Activated CD8-positive, alpha-beta memory T cell treated with anti-CD3 and anti-CD28 coated beads, Interleukin-2, amount 10 ng/mL, durations not matched to agents 7 days and 5 days (primary cell): ENCODE measurements at regions not wholly inside any gene's neighbourhood (a gene's known extent, or its start where the extent isn't known, plus 50 kb on each side); places are given as distances from the start of the nearest gene placed in this dataset.

Experiments used
- ATAC-seq: fragments of 150-1000 bp; cut with Tn5 transposase; one replicate; pipeline ENCODE4 v1.10.0; 2021; ENCODE audit warnings: moderate library complexity
- CTCF ChIA-PET: fragments of 350-600 bp; sonication (Branson Sonifier 250); formaldehyde crosslinking; loops from one replicate; lab custom pipeline; 2021; ENCODE audit warnings: antibody characterized with exemption; lab: Charles Lee
- DNase-seq: peaks from one replicate; pipeline ENCODE4 v3.0.0-alpha.2; 2020
- H3K27ac Mint-ChIP-seq: one replicate; pipeline ENCODE4 v1.8.0; 2021; ENCODE audit warnings: mild to moderate bottlenecking, mixed read lengths
- H3K27me3 Mint-ChIP-seq: one replicate; pipeline ENCODE4 v1.8.0; 2021; ENCODE audit warnings: mixed read lengths
- H3K36me3 Mint-ChIP-seq: one replicate; pipeline ENCODE4 v1.8.0; 2021; ENCODE audit warnings: mild to moderate bottlenecking, mixed read lengths
- H3K4me1 Mint-ChIP-seq: one replicate; pipeline ENCODE4 v1.8.0; 2021; ENCODE audit warnings: mixed read lengths
- H3K4me3 Mint-ChIP-seq: one replicate; pipeline ENCODE4 v1.8.0; 2021; ENCODE audit warnings: mild to moderate bottlenecking, moderate library complexity, mixed read lengths
- H3K9me3 Mint-ChIP-seq: one replicate; pipeline ENCODE4 v1.8.0; 2022; ENCODE audit warnings: low read depth, mixed read lengths

GRCh38 chr10:98332623-98333269 lies 64.8 kb upstream of the LOXL4 start:
- CTCF ChIA-PET, result interaction anchor here (1.2 kb wide), 1 partner anchor 68 kb away, joined by 3 read pairs; no protein-coding TSS in a partner anchor

DNA sequence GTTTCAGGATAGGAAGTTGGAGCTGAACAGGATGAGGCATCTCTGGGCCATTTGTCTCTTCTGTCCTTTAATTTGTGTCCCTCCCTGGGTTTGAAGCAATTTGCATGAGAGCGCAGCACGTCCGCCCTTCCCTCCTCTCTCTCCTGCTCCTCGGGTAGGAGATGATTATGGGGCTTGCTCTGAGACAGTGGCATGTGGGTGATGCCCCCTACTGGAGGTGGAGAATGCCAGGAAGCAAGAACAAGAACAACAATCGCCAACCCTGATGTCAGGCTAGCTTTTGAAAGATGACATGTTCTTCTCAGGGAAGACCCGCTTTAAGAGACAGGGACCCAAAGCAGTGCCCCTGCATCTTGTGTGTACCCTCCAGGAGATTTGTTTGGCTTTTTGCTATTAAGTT lies 63.9 kb upstream of the LOXL4 start:
- no peaks in the 10 kb centered on the region for H3K36me3 Mint-ChIP-seq
- CTCF ChIA-PET, result interaction anchor here (1.2 to 1.6 kb wide), 2 partner anchors 19 to 67 kb away, joined by 3 read pairs; no protein-coding TSS in a partner anchor
- no peaks in the 10 kb centered on the region for H3K4me1 Mint-ChIP-seq
- ATAC-seq, result no peak
- H3K9me3 Mint-ChIP-seq, result no peaks in the 10 kb centered on the region
- H3K4me3 Mint-ChIP-seq, result no peak overlapping the region
- H3K27ac Mint-ChIP-seq, result no peak overlapping the region
- H3K27me3 Mint-ChIP-seq, result peaks cover 28% of the 10 kb centered on the region
- DNase-seq, result no peak

More at GRCh38 chr10:98332623-98333269, 64.8 kb upstream of the LOXL4 start:
- Mint-ChIP-seq H3K36me3 (no peaks in the 10 kb centered on the region), H3K9me3 (no peaks in the 10 kb centered on the region), H3K4me3 (no peak overlapping the region), H3K4me1 (no peaks in the 10 kb centered on the region), H3K27me3 (peaks cover 22% of the 10 kb centered on the region), H3K27ac (no peak overlapping the region)
- DNase-seq, result no peak
- ATAC-seq, result no peak

DNA sequence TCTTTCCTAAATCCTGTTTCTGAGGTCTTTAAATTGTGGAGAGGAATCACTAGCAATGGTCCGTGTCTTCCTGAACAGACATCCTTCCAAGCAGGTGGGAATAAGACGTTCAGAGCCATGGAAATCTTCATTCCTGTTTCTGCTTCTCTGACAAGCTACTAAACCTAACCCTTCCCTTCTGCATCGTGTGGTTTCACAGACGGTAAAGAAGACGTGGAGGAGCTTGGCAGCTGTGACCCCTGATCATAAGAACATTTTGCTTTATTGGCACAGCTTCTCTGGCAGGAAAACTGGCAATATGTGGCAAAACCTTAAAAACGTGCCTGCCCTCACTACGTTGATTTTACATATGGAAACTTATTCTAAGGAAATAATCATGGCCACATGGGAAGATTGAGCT lies 63.0 kb upstream of the LOXL4 start:
- Mint-ChIP-seq H3K27me3 (peaks cover 29% of the 10 kb centered on the region), H3K9me3 (no peaks in the 10 kb centered on the region), H3K4me3 (no peak overlapping the region), H3K4me1 (no peaks in the 10 kb centered on the region), H3K27ac (no peak overlapping the region), H3K36me3 (no peaks in the 10 kb centered on the region)
- CTCF ChIA-PET, result interaction anchor here (1.1 to 1.6 kb wide), 2 partner anchors 18 to 32 kb away, joined by 3 read pairs; no protein-coding TSS in a partner anchor
- ATAC-seq (no peak), DNase-seq (no peak)

- CTCF ChIA-PET, result no interaction called here
- ATAC-seq (no peak), DNase-seq (no peak)
- Mint-ChIP-seq H3K9me3 (no peaks in the 10 kb centered on the region), H3K4me3 (no peak overlapping the region), H3K27ac (no peak overlapping the region), H3K27me3 (peaks cover 28% of the 10 kb centered on the region), H3K4me1 (no peaks in the 10 kb centered on the region), H3K36me3 (no peaks in the 10 kb centered on the region)
Measured at GRCh38 chr10:98328640-98329039, 60.6 kb upstream of the LOXL4 start.

GRCh38 chr10:98328163-98328562 lies 60.2 kb upstream of the LOXL4 start:
- ATAC-seq (no peak), DNase-seq (no peak)
- Mint-ChIP-seq H3K27me3 (peaks cover 25% of the 10 kb centered on the region), H3K36me3 (no peaks in the 10 kb centered on the region), H3K27ac (no peak overlapping the region), H3K4me3 (no peak overlapping the region), H3K9me3 (no peaks in the 10 kb centered on the region), H3K4me1 (no peaks in the 10 kb centered on the region)
- CTCF ChIA-PET, result no interaction called here

GRCh38 chr10:98326621-98327027 lies 58.6 kb upstream of the LOXL4 start:
- H3K27me3 Mint-ChIP-seq, result peaks cover 25% of the 10 kb centered on the region
- DNase-seq (no peak), ATAC-seq (no peak)
- H3K36me3 Mint-ChIP-seq, result no peaks in the 10 kb centered on the region
- no peak overlapping the region for H3K27ac Mint-ChIP-seq
- no peak overlapping the region for H3K4me3 Mint-ChIP-seq
- no peaks in the 10 kb centered on the region for H3K9me3 Mint-ChIP-seq
- no peaks in the 10 kb centered on the region for H3K4me1 Mint-ChIP-seq
- CTCF ChIA-PET, result interaction anchor here (1.6 kb wide), 1 partner anchor 64 kb away, joined by 3 read pairs; no protein-coding TSS in a partner anchor

DNA sequence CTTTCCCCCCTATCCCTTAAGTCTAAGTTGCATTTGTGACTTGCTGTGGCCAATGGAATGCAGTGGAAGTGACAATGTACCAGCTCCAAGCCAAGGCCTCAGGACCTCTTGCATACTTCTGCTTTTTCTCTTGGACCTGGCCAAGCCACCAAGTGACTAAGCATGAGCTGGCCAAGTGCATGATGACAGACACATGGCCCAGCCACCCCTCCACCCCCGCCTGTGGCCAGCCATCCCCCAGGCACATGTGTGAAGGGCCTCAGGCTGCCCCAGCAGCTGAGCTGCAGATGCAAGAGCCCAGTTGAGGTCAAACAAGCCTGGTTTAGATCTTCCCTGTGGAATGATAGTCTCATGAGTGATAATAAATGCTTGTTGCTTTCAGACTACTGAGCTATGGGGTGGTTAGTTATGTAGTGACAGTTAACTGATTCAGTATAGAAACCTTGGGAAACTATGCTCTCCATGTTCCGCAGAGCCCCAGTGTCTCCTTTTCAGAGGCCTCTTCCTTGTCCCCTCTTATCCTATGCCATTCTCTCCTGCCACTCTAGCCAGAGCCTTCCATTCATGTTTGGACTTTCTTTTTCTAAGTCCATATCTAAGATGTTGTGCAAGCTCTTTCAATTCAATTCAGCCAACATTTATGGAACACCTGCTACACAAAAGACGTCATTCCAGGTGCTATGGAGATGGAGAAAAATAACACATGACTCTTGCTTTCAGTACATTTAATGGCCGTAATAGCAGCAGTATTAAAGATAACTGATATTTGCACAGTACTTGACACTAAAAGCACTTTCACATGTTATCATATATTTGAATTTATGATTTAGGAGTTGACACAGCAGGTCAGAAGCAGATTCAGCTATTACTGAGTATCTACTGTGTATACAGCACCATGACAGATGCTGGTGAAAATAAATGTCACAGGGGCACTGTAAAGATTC lies 55.5 kb upstream of the LOXL4 start:
- no peak overlapping the region for H3K4me3 Mint-ChIP-seq
- ATAC-seq (no peak), DNase-seq (no peak)
- peaks cover 3% of the 10 kb centered on the region for H3K4me1 Mint-ChIP-seq
- no peak overlapping the region for H3K27ac Mint-ChIP-seq
- no peaks in the 10 kb centered on the region for H3K9me3 Mint-ChIP-seq
- H3K27me3 Mint-ChIP-seq, result peaks cover 22% of the 10 kb centered on the region
- CTCF ChIA-PET, result interaction anchor here (1.3 kb wide), 1 partner anchor 153 kb away, joined by 3 read pairs; no protein-coding TSS in a partner anchor
- no peaks in the 10 kb centered on the region for H3K36me3 Mint-ChIP-seq

DNA sequence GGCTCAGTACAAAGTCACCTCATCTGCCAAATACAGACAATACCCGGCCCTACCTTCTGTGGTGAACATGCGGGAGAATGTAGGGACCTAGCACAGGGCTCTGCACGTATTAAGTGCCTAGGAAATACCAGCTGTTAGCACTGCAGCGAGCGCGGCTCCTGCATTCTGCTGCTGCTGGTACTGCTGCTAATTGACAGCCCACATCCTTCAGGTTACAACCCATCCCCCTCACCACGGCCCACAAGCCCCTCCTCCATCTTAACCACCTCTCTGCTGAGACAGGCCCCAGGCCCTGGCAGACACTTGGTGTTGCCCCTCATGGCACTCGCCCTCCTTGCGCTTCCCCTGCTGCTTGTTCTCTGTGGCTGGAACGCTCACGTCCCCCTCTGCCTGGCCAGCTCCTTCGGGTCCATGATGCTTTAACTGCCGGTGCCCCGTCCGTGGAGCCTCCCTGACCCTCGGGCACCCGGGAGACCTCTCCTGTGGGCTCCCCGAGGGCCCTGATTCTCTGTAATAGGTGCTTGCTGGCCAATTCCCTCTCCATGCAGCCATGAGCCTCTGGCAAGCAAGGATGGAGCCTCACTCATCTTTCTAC lies 53.3 kb upstream of the LOXL4 start:
- CTCF ChIA-PET, result interaction anchor here (1.3 kb wide), 1 partner anchor 15 kb away, joined by 3 read pairs; no protein-coding TSS in a partner anchor
- H3K36me3 Mint-ChIP-seq, result no peaks in the 10 kb centered on the region
- peaks cover 15% of the 10 kb centered on the region for H3K27me3 Mint-ChIP-seq
- no peak for ATAC-seq
- H3K9me3 Mint-ChIP-seq, result no peaks in the 10 kb centered on the region
- no peak overlapping the region for H3K27ac Mint-ChIP-seq
- no peak overlapping the region for H3K4me3 Mint-ChIP-seq
- peaks cover 3% of the 10 kb centered on the region for H3K4me1 Mint-ChIP-seq
- no peak for DNase-seq

DNA sequence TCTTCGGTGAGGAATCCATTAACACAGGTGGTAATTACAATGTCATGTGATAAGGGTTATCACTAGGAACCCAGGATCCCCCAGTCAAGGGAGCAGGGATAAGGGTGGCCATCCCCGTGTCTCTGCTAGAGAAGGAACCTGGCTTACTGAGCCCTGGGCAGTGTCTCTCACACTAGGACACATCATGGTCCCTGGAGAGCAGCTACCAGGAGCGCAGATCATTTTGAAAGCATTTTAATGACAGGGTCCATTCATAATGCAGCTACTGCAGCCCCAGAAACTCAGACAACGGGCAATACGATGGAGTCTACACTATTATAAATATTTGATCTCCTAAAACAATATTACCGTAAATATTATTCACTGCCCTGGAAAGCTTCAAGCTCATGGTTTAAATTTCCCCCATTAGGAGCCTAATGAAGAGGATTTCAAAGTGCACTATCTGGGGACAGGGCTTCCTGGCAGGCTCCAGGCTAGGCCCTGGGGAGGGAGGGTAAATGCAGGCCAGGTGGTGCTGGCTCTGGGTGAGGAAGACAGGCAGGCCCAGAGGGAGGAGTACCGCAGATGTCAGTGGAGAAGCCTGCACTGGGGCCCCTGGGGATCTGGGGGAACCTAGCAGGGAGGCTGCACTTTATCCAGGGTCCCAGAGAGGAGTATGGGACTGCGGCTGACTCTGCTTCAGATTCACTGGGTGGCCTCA lies 52.6 kb upstream of the LOXL4 start:
- Mint-ChIP-seq H3K9me3 (no peaks in the 10 kb centered on the region), H3K27me3 (peaks cover 13% of the 10 kb centered on the region), H3K27ac (no peak overlapping the region), H3K4me1 (peaks cover 3% of the 10 kb centered on the region), H3K4me3 (no peak overlapping the region), H3K36me3 (no peaks in the 10 kb centered on the region)
- ATAC-seq, result no peak
- CTCF ChIA-PET, result no interaction called here
- no peak for DNase-seq

DNA sequence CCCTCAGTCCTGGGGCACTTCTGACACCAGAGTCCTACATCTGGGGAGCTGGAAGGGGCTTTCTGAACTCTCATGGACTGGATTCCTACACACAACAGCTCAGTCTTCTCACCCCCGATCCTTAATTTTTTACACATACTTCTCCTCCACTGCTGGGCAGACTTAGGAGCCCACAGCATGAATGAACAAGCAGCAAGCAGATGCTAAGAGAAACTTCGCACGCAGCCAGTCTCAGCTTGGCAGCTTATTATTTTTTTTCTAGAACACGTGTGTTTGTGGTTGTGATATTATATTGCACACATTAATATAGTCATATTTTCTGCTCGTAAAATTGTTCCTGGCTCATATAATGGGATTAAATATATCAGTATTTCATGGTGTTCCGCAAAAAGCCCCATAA lies 50.9 kb upstream of the LOXL4 start:
- H3K27ac Mint-ChIP-seq, result no peak overlapping the region
- H3K36me3 Mint-ChIP-seq, result no peaks in the 10 kb centered on the region
- DNase-seq (no peak), ATAC-seq (no peak)
- CTCF ChIA-PET, result interaction anchor here (1.4 kb wide), 1 partner anchor 9 kb away, joined by 3 read pairs; no protein-coding TSS in a partner anchor
- H3K4me3 Mint-ChIP-seq, result no peak overlapping the region
- H3K27me3 Mint-ChIP-seq, result peaks cover 17% of the 10 kb centered on the region
- H3K9me3 Mint-ChIP-seq, result no peaks in the 10 kb centered on the region
- peaks cover 3% of the 10 kb centered on the region for H3K4me1 Mint-ChIP-seq
